Spleen (tissue), 7 donors: ENCODE measurements at regions not wholly inside any gene's neighbourhood (a gene's known extent, or its start where the extent isn't known, plus 50 kb on each side); places are given as distances from the start of the nearest gene placed in this dataset.

ENCODE experiments used
- POLR2A ChIP-seq, 3 donors: fragments of 450-650 bp; IDR thresholded peaks; one replicate each; pipeline ENCODE4 v1.5.1; 2017; ENCODE audit warnings: antibody characterized with exemption in 3 of 3, mild to moderate bottlenecking in 1 of 3
- POLR2AphosphoS5 ChIP-seq, 3 donors: sonication (generic); formaldehyde crosslinking; IDR thresholded peaks; one replicate each; pipeline ENCODE4 v1.5.1; 2017; ENCODE audit warnings: antibody characterized with exemption in 3 of 3
- TF ChIP-seq, protein P1 (sequence below), 11 experiments: fragments of 200-600 bp in 7 of 11; fragments of 450-650 bp in 4 of 11; sonication (generic) in 4 of 11; IDR thresholded peaks in 8 of 11; conservative IDR thresholded peaks in 3 of 11; 1 replicate in 7 of 11; 2 replicates in 4 of 11; pipeline versions ENCODE4 v1.4.0 to v1.8.0; 2016 to 2021; ENCODE audit warnings: antibody characterized with exemption in 11 of 11, inconsistent platforms in 4 of 11, mild to moderate bottlenecking in 1 of 11
- donor health status: DM: no; HTN: no; CAD: no; lungs with moderate emphysema.
- donor health status: DM: no; HTN: no; CAD: no.
- donor health status: DM: no; HTN: no; CAD: no.

- TF ChIP-seq, protein P1, sequence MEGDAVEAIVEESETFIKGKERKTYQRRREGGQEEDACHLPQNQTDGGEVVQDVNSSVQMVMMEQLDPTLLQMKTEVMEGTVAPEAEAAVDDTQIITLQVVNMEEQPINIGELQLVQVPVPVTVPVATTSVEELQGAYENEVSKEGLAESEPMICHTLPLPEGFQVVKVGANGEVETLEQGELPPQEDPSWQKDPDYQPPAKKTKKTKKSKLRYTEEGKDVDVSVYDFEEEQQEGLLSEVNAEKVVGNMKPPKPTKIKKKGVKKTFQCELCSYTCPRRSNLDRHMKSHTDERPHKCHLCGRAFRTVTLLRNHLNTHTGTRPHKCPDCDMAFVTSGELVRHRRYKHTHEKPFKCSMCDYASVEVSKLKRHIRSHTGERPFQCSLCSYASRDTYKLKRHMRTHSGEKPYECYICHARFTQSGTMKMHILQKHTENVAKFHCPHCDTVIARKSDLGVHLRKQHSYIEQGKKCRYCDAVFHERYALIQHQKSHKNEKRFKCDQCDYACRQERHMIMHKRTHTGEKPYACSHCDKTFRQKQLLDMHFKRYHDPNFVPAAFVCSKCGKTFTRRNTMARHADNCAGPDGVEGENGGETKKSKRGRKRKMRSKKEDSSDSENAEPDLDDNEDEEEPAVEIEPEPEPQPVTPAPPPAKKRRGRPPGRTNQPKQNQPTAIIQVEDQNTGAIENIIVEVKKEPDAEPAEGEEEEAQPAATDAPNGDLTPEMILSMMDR (IDR thresholded peaks at IDR 0.05 in 8 of 11, conservative IDR thresholded peaks at IDR 0.05 in 3 of 11), result no peak
- TF ChIP-seq POLR2AphosphoS5 (IDR thresholded peaks at IDR 0.05), result no peak
- no peak for TF ChIP-seq POLR2A (IDR thresholded peaks at IDR 0.05)
Observed at GRCh38 chr15:84400820-84401219, 165.2 kb downstream of the GOLGA6L4 start.
